NCI-H1694 (cell line): ENCODE measurements at regions not wholly inside any gene's neighbourhood (a gene's known extent, or its start where the extent isn't known, plus 50 kb on each side); places are given as distances from the start of the nearest gene placed in this dataset.

Experiments
- DNase-seq: peaks from one replicate; lab custom pipeline; 2025; lab: John Stamatoyannopoulos, UW

- peak; percentile 88 for DNase-seq
Observed at GRCh38 chr1:208298593-208299269, 54.5 kb upstream of the PLXNA2 start.

- DNase-seq: no peak
Observed at GRCh38 chr1:208300084-208300770, 56.0 kb upstream of the PLXNA2 start.

- DNase-seq: no peak
Observed at GRCh38 chr1:208302699-208303238, 58.6 kb upstream of the PLXNA2 start.

- DNase-seq: no peak
Observed at GRCh38 chr1:208303743-208304712, 59.8 kb upstream of the PLXNA2 start.

- no peak for DNase-seq
Observed at GRCh38 chr1:208308221-208308620, 64.0 kb upstream of the PLXNA2 start.

- DNase-seq: no peak
Observed at GRCh38 chr1:208309771-208310170, 65.6 kb upstream of the PLXNA2 start.

GRCh38 chr1:208312706-208313105 is 68.5 kb upstream of the PLXNA2 start:
- no peak for DNase-seq

GRCh38 chr1:208314431-208314830 is 70.2 kb upstream of the PLXNA2 start:
- DNase-seq: no peak

- DNase-seq: no peak
Observed at GRCh38 chr1:208318150-208318734, 74.1 kb upstream of the PLXNA2 start.

GRCh38 chr1:208324005-208324404 is 79.8 kb upstream of the PLXNA2 start:
- DNase-seq: no peak

GRCh38 chr1:208326033-208326432 is 81.8 kb upstream of the PLXNA2 start:
- no peak for DNase-seq

- no peak for DNase-seq
Observed at GRCh38 chr1:208329300-208329699, 85.1 kb upstream of the PLXNA2 start.

- no peak for DNase-seq
Observed at GRCh38 chr1:208332036-208332773, 88.0 kb upstream of the PLXNA2 start.

GRCh38 chr1:208332774-208333126 is 88.6 kb upstream of the PLXNA2 start:
- no peak for DNase-seq

GRCh38 chr1:208333676-208334075 is 89.5 kb upstream of the PLXNA2 start:
- no peak for DNase-seq

GRCh38 chr1:208335371-208336136 is 91.4 kb upstream of the PLXNA2 start:
- DNase-seq: no peak

GRCh38 chr1:208336137-208336518 is 91.9 kb upstream of the PLXNA2 start:
- DNase-seq: no peak

GRCh38 chr1:208339911-208340310 is 95.7 kb upstream of the PLXNA2 start:
- DNase-seq: no peak

- DNase-seq: no peak
Observed at GRCh38 chr1:208343226-208343625, 99.0 kb upstream of the PLXNA2 start.

- DNase-seq: no peak
Observed at GRCh38 chr1:208344202-208344857, 100.1 kb upstream of the PLXNA2 start.
